ENCODE measurements at regions not wholly inside any gene's neighbourhood (a gene's known extent, or its start where the extent isn't known, plus 50 kb on each side); places are given as distances from the start of the nearest gene placed in this dataset.

GRCh38 chr2:239703834-239704233 is 303.0 kb upstream of the HDAC4 start:
- no peak for TF ChIP-seq CTCF (IDR thresholded peaks at IDR 0.05)
- no peak for TF ChIP-seq POLR2A (IDR thresholded peaks at IDR 0.05)
